GM21737 (cell line): ENCODE measurements at regions not wholly inside any gene's neighbourhood (a gene's known extent, or its start where the extent isn't known, plus 50 kb on each side); places are given as distances from the start of the nearest gene placed in this dataset.

Experiments
- ATAC-seq: cut with Tn5 transposase; IDR thresholded peaks from one replicate; pipeline ENCODE4 v1.9.1; 2021; ENCODE audit warnings: mild to moderate bottlenecking, moderate library complexity; ENCODE audit not compliant: unreplicated experiment

GRCh38 chr10:36256948-36257356 is 614.9 kb upstream of the FZD8 start:
- ATAC-seq: no peak

GRCh38 chr10:36256166-36256565 is 614.1 kb upstream of the FZD8 start:
- no peak for ATAC-seq

- no peak for ATAC-seq
Observed at GRCh38 chr10:36254199-36254598, 612.1 kb upstream of the FZD8 start.

- ATAC-seq: no peak
Observed at GRCh38 chr10:36253731-36254130, 611.6 kb upstream of the FZD8 start.

- ATAC-seq: no peak
Observed at GRCh38 chr10:36251068-36251467, 609.0 kb upstream of the FZD8 start.

- ATAC-seq: no peak
Observed at GRCh38 chr10:36248304-36248981, 606.3 kb upstream of the FZD8 start.

GRCh38 chr10:36247478-36247877 is 605.4 kb upstream of the FZD8 start:
- no peak for ATAC-seq

GRCh38 chr10:36236931-36237330 is 594.8 kb upstream of the FZD8 start:
- ATAC-seq: no peak

- ATAC-seq: no peak
Observed at GRCh38 chr10:36236341-36236740, 594.2 kb upstream of the FZD8 start.

- no peak for ATAC-seq
Observed at GRCh38 chr10:36232935-36233334, 590.8 kb upstream of the FZD8 start.

- no peak for ATAC-seq
Observed at GRCh38 chr10:36224431-36224985, 582.4 kb upstream of the FZD8 start.

- no peak for ATAC-seq
Observed at GRCh38 chr10:36221101-36221500, 579.0 kb upstream of the FZD8 start.

- ATAC-seq: no peak
Observed at GRCh38 chr10:36220151-36220550, 578.1 kb upstream of the FZD8 start.

- no peak for ATAC-seq
Observed at GRCh38 chr10:36211856-36212255, 569.8 kb upstream of the FZD8 start.

GRCh38 chr10:36209480-36209879 is 567.4 kb upstream of the FZD8 start:
- ATAC-seq: no peak

- ATAC-seq: no peak
Observed at GRCh38 chr10:36202881-36203280, 560.8 kb upstream of the FZD8 start.

GRCh38 chr10:36200577-36200976 is 558.5 kb upstream of the FZD8 start:
- no peak for ATAC-seq

- ATAC-seq: no peak
Observed at GRCh38 chr10:36198322-36198721, 556.2 kb upstream of the FZD8 start.

- ATAC-seq: no peak
Observed at GRCh38 chr10:36195364-36195763, 553.3 kb upstream of the FZD8 start.

GRCh38 chr10:36194276-36194675 is 552.2 kb upstream of the FZD8 start:
- ATAC-seq: no peak

GRCh38 chr10:36191009-36191408 is 548.9 kb upstream of the FZD8 start:
- no peak for ATAC-seq

- ATAC-seq: no peak
Observed at GRCh38 chr10:36188461-36188860, 546.4 kb upstream of the FZD8 start.

- ATAC-seq: no peak
Observed at GRCh38 chr10:36188080-36188453, 546.0 kb upstream of the FZD8 start.
